Mesenchymal stem cell (in vitro differentiated cells and primary cell): ENCODE measurements at regions not wholly inside any gene's neighbourhood (a gene's known extent, or its start where the extent isn't known, plus 50 kb on each side); places are given as distances from the start of the nearest gene placed in this dataset.
"Not testable (repeated sequence)": the region's sequence is repeated elsewhere in the genome, so short reads cannot be mapped to it uniquely, and the experiment has no call there.

Experiments used
- DNase-seq: peaks from one replicate; pipeline ENCODE4 v3.0.0-alpha.2; 2013
- H2AFZ ChIP-seq: one replicate; pipeline ENCODE4 v1.6.1; 2013; ENCODE audit warnings: low read depth, mild to moderate bottlenecking, control low read depth, inconsistent platforms, low read length, moderate library complexity
- H2AK5ac ChIP-seq: 2 replicates; pipeline ENCODE4 v1.6.1; 2013; ENCODE audit warnings: low read length, moderate library complexity, mild to moderate bottlenecking, inconsistent platforms; ENCODE audit not compliant: severe bottlenecking
- H2BK120ac ChIP-seq: one replicate; pipeline ENCODE4 v1.6.1; 2013; ENCODE audit warnings: low read depth, mild to moderate bottlenecking, inconsistent platforms, low read length, moderate library complexity
- H2BK12ac ChIP-seq, 2 experiments: one replicate each; pipeline ENCODE4 v1.6.1; 2013; ENCODE audit warnings: inconsistent platforms in 2 of 2, low read length in 2 of 2, mild to moderate bottlenecking in 2 of 2, moderate library complexity in 2 of 2, control low read depth in 1 of 2
- H2BK15ac ChIP-seq: one replicate; pipeline ENCODE4 v1.6.1; 2013; ENCODE audit warnings: mild to moderate bottlenecking, low read depth, inconsistent platforms; ENCODE audit not compliant: poor library complexity, severe bottlenecking
- H2BK5ac ChIP-seq: 2 replicates; pipeline ENCODE4 v1.6.1; 2013; ENCODE audit warnings: low read depth, mild to moderate bottlenecking, low read length, control low read depth, inconsistent platforms; ENCODE audit not compliant: poor library complexity, severe bottlenecking
- H3K14ac ChIP-seq, 2 experiments: one replicate each; pipeline ENCODE4 v1.6.1; 2013; ENCODE audit warnings: inconsistent platforms in 2 of 2, low read length in 2 of 2, control low read depth in 1 of 2, mild to moderate bottlenecking in 1 of 2, moderate library complexity in 1 of 2
- H3K18ac ChIP-seq, 2 experiments: one replicate each; pipeline ENCODE4 v1.6.1; 2013; ENCODE audit warnings: inconsistent platforms in 2 of 2, low read length in 2 of 2, control low read depth in 1 of 2, low read depth in 1 of 2, mild to moderate bottlenecking in 1 of 2
- H3K23ac ChIP-seq, 2 experiments: one replicate each; pipeline ENCODE4 v1.6.1; 2013; ENCODE audit warnings: inconsistent platforms in 2 of 2, low read length in 2 of 2, mild to moderate bottlenecking in 2 of 2, moderate library complexity in 2 of 2, control low read depth in 1 of 2
- H3K27ac ChIP-seq: 2 replicates; pipeline ENCODE4 v1.5.1; 2013; ENCODE audit warnings: mild to moderate bottlenecking, moderate library complexity, low read length, control low read depth, inconsistent platforms; ENCODE audit not compliant: poor library complexity, severe bottlenecking
- H3K27me3 ChIP-seq, 2 experiments: 2 replicates each; pipeline versions ENCODE4 v1.6.1 to v1.7.0; 2013; ENCODE audit warnings: low read length in 2 of 2, mild to moderate bottlenecking in 2 of 2, moderate library complexity in 2 of 2, control low read depth in 1 of 2, inconsistent platforms in 1 of 2; ENCODE audit not compliant: control insufficient read depth in 1 of 2, insufficient read depth in 1 of 2
- H3K36me3 ChIP-seq, 2 experiments: 2 replicates each; pipeline versions ENCODE4 v1.6.1 to v1.7.0; 2013; ENCODE audit warnings: low read length in 2 of 2, control low read depth in 1 of 2, inconsistent platforms in 1 of 2, low read depth in 1 of 2, mild to moderate bottlenecking in 1 of 2; ENCODE audit not compliant: insufficient read depth in 2 of 2, control insufficient read depth in 1 of 2
- H3K4ac ChIP-seq, 2 experiments: one replicate each; pipeline ENCODE4 v1.6.1; 2013; ENCODE audit warnings: inconsistent platforms in 2 of 2, low read length in 2 of 2, mild to moderate bottlenecking in 2 of 2, moderate library complexity in 2 of 2, control low read depth in 1 of 2, low read depth in 1 of 2
- H3K4me1 ChIP-seq: 2 replicates; pipeline ENCODE4 v1.6.1; 2013; ENCODE audit warnings: low read depth, low read length, control low read depth; ENCODE audit not compliant: control insufficient read depth, insufficient read depth
- H3K4me2 ChIP-seq: 2 replicates; pipeline ENCODE4 v1.6.1; 2013; ENCODE audit warnings: low read length, mild to moderate bottlenecking, inconsistent platforms; ENCODE audit not compliant: poor library complexity, severe bottlenecking
- H3K4me3 ChIP-seq, 2 experiments: 2 replicates each; pipeline versions ENCODE4 v1.5.1 to v1.7.0; 2013; ENCODE audit warnings: low read length in 2 of 2, mild to moderate bottlenecking in 2 of 2, control low read depth in 1 of 2, low read depth in 1 of 2; ENCODE audit not compliant: insufficient read depth in 1 of 2
- H3K79me1 ChIP-seq: replicated peaks from 2 replicates; pipeline ENCODE4 v1.6.1; 2013; ENCODE audit warnings: mild to moderate bottlenecking, control low read depth, low read length, inconsistent platforms; ENCODE audit not compliant: poor library complexity, severe bottlenecking
- H3K9ac ChIP-seq: 2 replicates; pipeline ENCODE4 v1.7.0; 2013; ENCODE audit warnings: mild to moderate bottlenecking, low read length, moderate library complexity
- H3K9me3 ChIP-seq: 2 replicates; pipeline ENCODE4 v1.7.0; 2013; ENCODE audit warnings: mild to moderate bottlenecking, low read length; ENCODE audit not compliant: control insufficient read depth
- H4K8ac ChIP-seq: one replicate; pipeline ENCODE4 v1.6.1; 2013; ENCODE audit warnings: inconsistent platforms, mild to moderate bottlenecking, low read length, moderate library complexity
- H4K91ac ChIP-seq: one replicate; pipeline ENCODE4 v1.6.1; 2013; ENCODE audit warnings: mild to moderate bottlenecking, low read length, inconsistent platforms
- WGBS: methylation state at CpG from one replicate; pipeline ENCODE4 v1.1.7; 2013; ENCODE audit warnings: mixed read lengths; 5-methylcytosine and 5-hydroxymethylcytosine counted together

DNA sequence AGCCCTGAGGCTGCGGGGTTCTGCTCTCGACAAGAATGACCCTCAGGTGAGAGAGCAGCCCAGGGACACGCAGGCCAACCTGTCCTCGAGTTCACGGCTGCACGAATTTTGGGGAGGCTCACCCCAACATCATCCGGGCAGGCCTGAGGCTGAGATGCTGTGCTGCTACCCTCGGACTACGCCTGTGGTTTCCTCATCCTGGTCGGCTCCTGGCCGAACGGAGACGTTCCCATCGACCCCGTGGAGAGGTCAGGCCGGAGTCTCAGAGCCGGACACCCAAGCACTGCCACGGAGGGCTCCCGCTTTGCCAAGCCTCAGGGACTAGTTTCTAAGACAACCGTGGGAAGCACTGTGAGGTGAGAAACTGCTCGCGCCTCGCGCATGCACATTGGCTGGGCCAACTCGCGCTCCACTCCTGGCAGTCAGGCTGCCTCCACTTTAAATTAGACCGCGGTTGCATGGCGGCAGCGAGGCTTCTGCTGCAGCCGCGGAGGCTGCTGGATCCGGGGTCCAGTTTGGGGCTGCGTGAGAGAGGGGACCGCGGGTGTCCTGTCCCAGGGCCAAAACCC is 203.4 kb downstream of the ZNF716 start:
- WGBS = 92% methylated on average over 36 of the region's 36 CpGs

DNA sequence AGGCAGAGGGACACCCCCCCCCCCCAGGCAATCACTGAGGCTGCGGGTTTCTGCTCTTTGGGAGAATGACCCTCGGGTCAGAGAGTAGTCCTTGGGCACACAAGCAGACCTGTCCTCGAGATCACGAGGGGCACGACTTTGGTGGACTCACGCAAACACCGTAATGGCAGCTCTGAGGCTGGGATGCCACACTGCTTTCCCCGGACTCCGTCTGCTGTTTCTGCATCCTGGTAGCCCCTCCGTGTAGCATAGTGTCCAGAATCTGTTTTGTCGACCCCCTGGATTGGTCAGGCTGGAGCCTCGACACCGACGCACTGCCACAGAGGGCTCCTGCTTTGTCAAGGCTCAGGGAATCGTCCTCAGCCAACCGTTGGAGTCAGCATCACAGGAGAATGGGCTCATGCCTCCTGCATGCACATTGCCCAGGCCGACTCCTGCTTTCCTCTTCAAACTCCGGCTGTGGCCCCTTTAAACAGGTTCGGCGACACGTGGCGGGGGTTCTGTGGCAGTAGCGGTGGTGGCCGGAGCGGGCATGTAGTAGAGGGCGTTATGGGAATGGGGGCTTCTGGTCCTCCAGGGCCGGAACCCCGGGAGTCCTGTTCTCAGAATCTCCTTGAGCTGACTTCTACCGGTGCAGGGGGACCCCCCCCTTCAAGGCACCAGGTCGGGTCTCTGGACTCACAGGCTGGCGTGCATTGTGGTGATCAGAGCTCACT is 205.3 kb downstream of the ZNF716 start:
- H3K27me3 ChIP-seq = not testable (repeated sequence)

More for the DNA sequence above, 203.4 kb downstream of the ZNF716 start:
- H3K4me2 ChIP-seq = no peak overlapping the region
- no peak for DNase-seq
- no peak overlapping the region for H3K4ac ChIP-seq
- no peak overlapping the region for H3K27ac ChIP-seq
- H4K91ac ChIP-seq = no peak overlapping the region
- no peaks in the 10 kb centered on the region for H3K79me1 ChIP-seq
- no peak overlapping the region for H2BK15ac ChIP-seq
- no peak overlapping the region for H3K14ac ChIP-seq
- H3K4me1 ChIP-seq = no peaks in the 10 kb centered on the region
- no peaks in the 10 kb centered on the region for H3K36me3 ChIP-seq
- no peak overlapping the region for H2BK5ac ChIP-seq
- no peak overlapping the region for H3K9ac ChIP-seq
- H3K4me3 ChIP-seq = peak overlapping the region in 1 of 2 experiments; percentile 14
- no peak overlapping the region for H3K23ac ChIP-seq
- peaks cover 11% of the 10 kb centered on the region for H3K9me3 ChIP-seq
- no peak overlapping the region for H2AFZ ChIP-seq
- H2BK12ac ChIP-seq = no peak overlapping the region
- no peak overlapping the region for H2BK120ac ChIP-seq
- H3K27me3 ChIP-seq = no peaks in the 10 kb centered on the region
- H4K8ac ChIP-seq = no peak overlapping the region
- no peak overlapping the region for H3K18ac ChIP-seq
- H2AK5ac ChIP-seq = no peak overlapping the region

DNA sequence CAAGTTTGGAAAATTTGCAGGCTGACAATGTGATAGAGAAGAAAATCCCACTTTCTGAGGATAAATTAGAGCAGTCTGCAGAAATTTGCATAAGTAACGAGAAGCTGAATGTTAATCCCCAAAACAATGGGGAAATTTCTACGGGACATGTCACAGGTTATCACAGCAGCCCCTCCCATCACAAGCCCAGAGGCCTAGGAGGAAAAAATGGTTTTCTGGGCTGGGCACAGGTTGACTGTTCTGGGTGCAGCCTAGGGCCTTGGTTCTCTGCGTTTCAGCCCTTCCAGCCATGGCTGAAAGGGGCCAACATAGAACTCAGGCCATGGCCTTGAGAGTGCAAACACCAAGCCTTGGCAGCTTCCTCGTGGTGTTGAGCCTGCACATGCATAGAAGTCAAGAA is 209.2 kb downstream of the ZNF716 start:
- H3K36me3 ChIP-seq, H3K4me3 ChIP-seq, H2AFZ ChIP-seq, H3K18ac ChIP-seq, H2BK15ac ChIP-seq, H2BK12ac ChIP-seq, H3K4ac ChIP-seq, H3K27me3 ChIP-seq, DNase-seq, H3K27ac ChIP-seq, H3K23ac ChIP-seq, H3K4me2 ChIP-seq, H2AK5ac ChIP-seq, H2BK120ac ChIP-seq, H4K8ac ChIP-seq, H3K9me3 ChIP-seq, H2BK5ac ChIP-seq, H4K91ac ChIP-seq, H3K4me1 ChIP-seq, H3K9ac ChIP-seq, H3K14ac ChIP-seq, H3K79me1 ChIP-seq: not testable (repeated sequence)
- WGBS = 49% methylated on average over 4 of the region's 4 CpGs

More for the DNA sequence above, 205.3 kb downstream of the ZNF716 start:
- not testable (repeated sequence) for H3K79me1 ChIP-seq, H2AK5ac ChIP-seq, H3K36me3 ChIP-seq, H2BK5ac ChIP-seq, H2AFZ ChIP-seq, H3K4ac ChIP-seq, H3K23ac ChIP-seq, DNase-seq, H3K27ac ChIP-seq, H4K8ac ChIP-seq, H2BK15ac ChIP-seq, H2BK120ac ChIP-seq, H3K14ac ChIP-seq, H3K9ac ChIP-seq, H2BK12ac ChIP-seq, H4K91ac ChIP-seq, H3K18ac ChIP-seq, H3K4me1 ChIP-seq, H3K4me3 ChIP-seq, H3K9me3 ChIP-seq, H3K4me2 ChIP-seq
- 84% methylated on average over 31 of the region's 31 CpGs for WGBS

DNA sequence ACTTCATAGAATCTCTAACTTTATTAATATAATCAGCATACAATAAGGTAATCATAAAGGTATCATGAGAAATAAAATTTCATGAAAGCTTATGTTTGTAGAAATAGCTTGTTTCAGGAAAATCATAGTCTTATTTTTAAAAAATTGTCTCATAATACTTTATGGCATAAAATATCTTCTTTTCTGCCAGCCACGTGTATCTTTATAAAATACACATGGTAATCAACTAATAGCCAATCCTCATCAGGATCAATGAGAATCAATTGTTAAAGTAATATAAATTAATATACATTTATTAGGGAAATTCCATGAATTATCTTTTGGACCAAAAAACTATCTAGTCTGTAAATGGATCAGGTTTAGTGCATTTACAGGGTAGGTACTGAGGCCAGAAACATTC is 227.0 kb downstream of the ZNF716 start:
- not testable (repeated sequence) for H3K9me3 ChIP-seq, H3K4me2 ChIP-seq, H4K8ac ChIP-seq, H2BK5ac ChIP-seq, H3K9ac ChIP-seq, H2BK12ac ChIP-seq, DNase-seq, H3K4ac ChIP-seq, H2BK15ac ChIP-seq, H3K27ac ChIP-seq, H3K27me3 ChIP-seq, H2AFZ ChIP-seq, H3K4me1 ChIP-seq, H2BK120ac ChIP-seq, H4K91ac ChIP-seq, H3K79me1 ChIP-seq, H2AK5ac ChIP-seq, H3K23ac ChIP-seq, H3K14ac ChIP-seq, H3K18ac ChIP-seq, H3K4me3 ChIP-seq, H3K36me3 ChIP-seq
- WGBS = no CpG with 5 or more reads among the region's 1 CpG
